Stomach (tissue), 8 donors: ENCODE measurements at regions not wholly inside any gene's neighbourhood (a gene's known extent, or its start where the extent isn't known, plus 50 kb on each side); places are given as distances from the start of the nearest gene placed in this dataset.

Experiments
- DNase-seq, 2 donors: peaks; one replicate each; pipeline versions ENCODE4 v3.0.0 to v3.0.0-alpha.2; 2013 to 2019
- H3K27ac ChIP-seq, 5 donors: fragments of 200-600 bp in 4 of 5; sonication (generic) in 4 of 5; one replicate each; pipeline ENCODE4 v1.5.1; 2013 to 2019; ENCODE audit warnings: mild to moderate bottlenecking in 1 of 5, moderate library complexity in 1 of 5
- H3K27me3 ChIP-seq, 3 donors: fragments of 200-600 bp; sonication (generic); one replicate each; pipeline ENCODE4 v1.5.1; 2017 to 2019; ENCODE audit warnings: mixed run types in 1 of 3
- H3K36me3 ChIP-seq, 4 donors: fragments of 200-600 bp; sonication (generic); 1 replicate in 3 of 4; 2 replicates in 1 of 4; pipeline ENCODE4 v1.5.1; 2016 to 2019
- H3K4me1 ChIP-seq, 4 donors: fragments of 200-600 bp; sonication (generic); one replicate each; pipeline ENCODE4 v1.5.1; 2016 to 2019
- H3K4me3 ChIP-seq, 4 donors: fragments of 200-600 bp; sonication (generic) in 3 of 4; one replicate each; pipeline ENCODE4 v1.5.1; 2016 to 2019; ENCODE audit warnings: mild to moderate bottlenecking in 1 of 4
- H3K9me3 ChIP-seq, 4 donors: fragments of 200-600 bp; sonication (generic); one replicate each; pipeline ENCODE4 v1.5.1; 2016 to 2019
- EP300 ChIP-seq: sonication (generic); formaldehyde crosslinking; IDR thresholded peaks from one replicate; pipeline ENCODE4 v1.6.1; 2017; ENCODE audit warnings: antibody characterized with exemption
- POLR2A ChIP-seq, 4 donors: fragments of 450-650 bp; IDR thresholded peaks; one replicate each; pipeline ENCODE4 v1.6.1; 2016; ENCODE audit warnings: antibody characterized with exemption in 4 of 4, control low read depth in 2 of 4, mild to moderate bottlenecking in 1 of 4, moderate library complexity in 1 of 4
- POLR2AphosphoS5 ChIP-seq, 3 donors: sonication (generic); formaldehyde crosslinking; IDR thresholded peaks; one replicate each; pipeline ENCODE4 v1.6.1; 2016; ENCODE audit warnings: antibody characterized with exemption in 3 of 3
- WGBS, 5 donors: extraction: QIAGEN DNeasy Blood & Tissue Kit in 3 of 5; methylation state at CpG; one replicate each; pipeline versions ENCODE4 v1.1.5 to v1.1.7; 2013 to 2018; 5-methylcytosine and 5-hydroxymethylcytosine counted together
- intact Hi-C: fragments of 100-400 bp; cut with DNase I; formaldehyde crosslinking; loops from one replicate; pipeline ENCODE4 v1.15.1; 2023; ENCODE audit warnings: low total_unique reads
- TF ChIP-seq, protein P1 (sequence below), 7 experiments: fragments of 450-650 bp in 4 of 7; fragments of 200-600 bp in 3 of 7; sonication (generic) in 3 of 7; IDR thresholded peaks; one replicate each; pipeline ENCODE4 v1.5.1; 2016 to 2019; ENCODE audit warnings: antibody characterized with exemption in 7 of 7, control low read depth in 2 of 7, mild to moderate bottlenecking in 1 of 7
- donor health status: healthy with polysubstance abuse.
- donor health status: Bipolar disorder and iron deficiency.
- donor health status: healthy.

DNA sequence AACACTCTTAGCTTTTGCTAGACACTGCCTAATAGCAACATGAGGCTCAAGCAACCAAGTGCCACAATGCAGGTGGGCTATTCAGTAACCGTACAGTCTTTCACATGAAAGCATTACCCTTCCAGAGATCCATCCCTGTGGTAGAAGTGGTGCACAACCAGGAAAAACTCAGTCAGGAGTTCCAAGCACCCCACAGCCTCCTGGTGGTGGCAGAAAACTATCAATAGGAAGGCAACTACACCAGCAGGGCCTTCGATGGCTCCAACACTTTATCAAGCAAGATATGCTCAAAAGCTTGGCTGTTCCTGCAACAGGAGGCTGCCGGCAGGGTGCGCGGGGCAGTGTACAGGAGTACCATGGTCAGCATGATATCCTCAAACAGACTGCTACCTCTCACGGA lies 176.1 kb upstream of the DLGAP1 start:
- Histone ChIP-seq H3K4me1 (no peaks in the 10 kb centered on the region), H3K9me3 (peaks cover 0 to 8% (median 0%) of the 10 kb centered on the region in 4 donors), H3K4me3 (no peak overlapping the region), H3K27ac (no peak overlapping the region), H3K36me3 (no peaks in the 10 kb centered on the region), H3K27me3 (no peaks in the 10 kb centered on the region)
- TF ChIP-seq, protein P1, sequence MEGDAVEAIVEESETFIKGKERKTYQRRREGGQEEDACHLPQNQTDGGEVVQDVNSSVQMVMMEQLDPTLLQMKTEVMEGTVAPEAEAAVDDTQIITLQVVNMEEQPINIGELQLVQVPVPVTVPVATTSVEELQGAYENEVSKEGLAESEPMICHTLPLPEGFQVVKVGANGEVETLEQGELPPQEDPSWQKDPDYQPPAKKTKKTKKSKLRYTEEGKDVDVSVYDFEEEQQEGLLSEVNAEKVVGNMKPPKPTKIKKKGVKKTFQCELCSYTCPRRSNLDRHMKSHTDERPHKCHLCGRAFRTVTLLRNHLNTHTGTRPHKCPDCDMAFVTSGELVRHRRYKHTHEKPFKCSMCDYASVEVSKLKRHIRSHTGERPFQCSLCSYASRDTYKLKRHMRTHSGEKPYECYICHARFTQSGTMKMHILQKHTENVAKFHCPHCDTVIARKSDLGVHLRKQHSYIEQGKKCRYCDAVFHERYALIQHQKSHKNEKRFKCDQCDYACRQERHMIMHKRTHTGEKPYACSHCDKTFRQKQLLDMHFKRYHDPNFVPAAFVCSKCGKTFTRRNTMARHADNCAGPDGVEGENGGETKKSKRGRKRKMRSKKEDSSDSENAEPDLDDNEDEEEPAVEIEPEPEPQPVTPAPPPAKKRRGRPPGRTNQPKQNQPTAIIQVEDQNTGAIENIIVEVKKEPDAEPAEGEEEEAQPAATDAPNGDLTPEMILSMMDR (IDR thresholded peaks at IDR 0.05), result no peak
- TF ChIP-seq POLR2A (IDR thresholded peaks at IDR 0.05), result no peak
- no peak for TF ChIP-seq EP300
- TF ChIP-seq POLR2AphosphoS5 (IDR thresholded peaks at IDR 0.05), result no peak
- intact Hi-C loops, result no loop called here
- no peak for DNase-seq
- 76 to 88% (median 81%) methylated on average over 6 of the region's 6 CpGs for WGBS, 5 donors

DNA sequence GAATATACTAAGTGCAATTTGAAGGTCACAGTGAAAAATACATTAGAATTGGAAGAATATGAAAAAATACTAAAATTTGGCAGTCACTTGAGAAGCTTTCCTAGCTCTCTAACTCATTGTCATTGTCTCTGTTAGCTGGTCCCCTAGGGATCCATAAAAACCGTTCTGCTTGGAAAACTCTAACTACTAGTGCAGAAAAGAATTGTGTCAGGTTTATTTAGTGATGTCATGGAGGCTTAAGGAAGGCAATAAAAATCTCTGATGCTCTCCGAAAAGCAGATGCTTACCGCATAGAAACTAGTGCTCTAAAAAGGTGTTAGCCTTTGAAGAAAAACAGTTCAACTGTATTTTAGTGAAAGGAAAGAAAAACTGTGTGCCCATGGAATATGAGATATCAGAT lies 150.1 kb upstream of the DLGAP1 start:
- H3K27ac ChIP-seq, result no peak overlapping the region
- intact Hi-C loops, result no loop called here

DNA sequence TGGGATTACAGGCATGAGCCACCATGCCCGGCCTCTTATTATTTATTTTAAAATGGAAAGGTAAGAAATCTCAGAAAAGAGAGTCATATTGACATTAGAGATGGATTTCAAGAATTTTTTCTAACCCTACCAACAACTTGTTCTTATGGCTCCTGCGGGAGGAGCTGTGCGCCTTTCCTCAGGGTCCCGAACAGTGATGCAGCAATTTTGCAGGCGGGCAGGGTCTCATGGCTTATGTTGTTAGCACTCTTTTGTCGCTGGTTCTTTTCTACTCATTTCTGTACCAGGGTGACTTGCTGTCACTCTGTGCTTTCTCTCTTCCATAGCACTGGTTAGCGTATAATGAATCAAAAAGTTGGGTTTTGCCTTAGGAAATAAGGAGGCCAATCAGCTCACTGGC lies 148.8 kb upstream of the DLGAP1 start:
- no peaks in the 10 kb centered on the region for H3K9me3 ChIP-seq
- H3K4me3 ChIP-seq, result no peak overlapping the region
- no peak overlapping the region for H3K27ac ChIP-seq
- no peak for DNase-seq
- no peaks in the 10 kb centered on the region for H3K27me3 ChIP-seq
- intact Hi-C loops, result no loop called here
- no peaks in the 10 kb centered on the region for H3K36me3 ChIP-seq
- H3K4me1 ChIP-seq, result no peaks in the 10 kb centered on the region
- TF ChIP-seq POLR2AphosphoS5 (IDR thresholded peaks at IDR 0.05) (no peak), EP300 (no peak), POLR2A (IDR thresholded peaks at IDR 0.05) (no peak)
- TF ChIP-seq, protein P1 (IDR thresholded peaks at IDR 0.05), result no peak
- 83 to 96% (median 93%) methylated on average over 7 of the region's 7 CpGs for WGBS, 5 donors

More for the DNA sequence above, 150.1 kb upstream of the DLGAP1 start:
- TF ChIP-seq, protein P1 (IDR thresholded peaks at IDR 0.05), result no peak
- 59 to 73% (median 69%) methylated on average over 3 of the region's 3 CpGs for WGBS, 5 donors
- H3K4me3 ChIP-seq, result no peak overlapping the region
- H3K9me3 ChIP-seq, result no peaks in the 10 kb centered on the region
- no peaks in the 10 kb centered on the region for H3K27me3 ChIP-seq
- no peaks in the 10 kb centered on the region for H3K4me1 ChIP-seq
- no peaks in the 10 kb centered on the region for H3K36me3 ChIP-seq
- DNase-seq, result no peak

DNA sequence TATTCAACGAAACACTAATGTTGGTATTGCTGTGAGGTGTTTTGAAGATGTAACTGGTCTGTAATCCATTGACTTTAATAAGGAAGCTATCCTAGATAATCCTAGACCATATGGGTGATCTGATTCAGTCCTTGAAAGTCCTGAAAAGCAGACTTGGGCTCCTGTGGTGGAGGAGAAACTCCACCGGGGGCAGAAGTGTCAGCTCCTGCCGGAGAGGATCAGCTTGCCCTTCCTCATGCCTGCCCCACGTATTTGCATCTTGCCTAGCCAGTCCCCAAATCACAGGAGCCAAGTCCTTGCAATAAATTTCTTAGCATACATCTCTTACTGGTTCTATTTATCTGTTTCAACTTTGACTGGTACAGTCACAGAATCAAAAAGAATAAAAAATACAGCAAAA lies 144.2 kb upstream of the DLGAP1 start:
- TF ChIP-seq, protein P1 (IDR thresholded peaks at IDR 0.05), result no peak
- TF ChIP-seq POLR2AphosphoS5 (IDR thresholded peaks at IDR 0.05) (no peak), EP300 (no peak), POLR2A (IDR thresholded peaks at IDR 0.05) (no peak)
- Histone ChIP-seq H3K9me3 (no peaks in the 10 kb centered on the region), H3K4me1 (no peaks in the 10 kb centered on the region), H3K27ac (no peak overlapping the region), H3K4me3 (no peak overlapping the region), H3K36me3 (no peaks in the 10 kb centered on the region), H3K27me3 (no peaks in the 10 kb centered on the region)
- intact Hi-C loops, result no loop called here
- 54 to 67% (median 60%) methylated on average over 4 of the region's 4 CpGs for WGBS, 5 donors
- DNase-seq, result no peak
